HG02885 (cell line): ENCODE measurements at regions not wholly inside any gene's neighbourhood (a gene's known extent, or its start where the extent isn't known, plus 50 kb on each side); places are given as distances from the start of the nearest gene placed in this dataset.
"Not testable (repeated sequence)": the region's sequence is repeated elsewhere in the genome, so short reads cannot be mapped to it uniquely, and the experiment has no call there.

Experiments
- ATAC-seq: cut with Tn5 transposase; IDR thresholded peaks from one replicate; pipeline ENCODE4 v1.9.1; 2021; ENCODE audit warnings: mild to moderate bottlenecking; ENCODE audit not compliant: unreplicated experiment, poor library complexity

DNA sequence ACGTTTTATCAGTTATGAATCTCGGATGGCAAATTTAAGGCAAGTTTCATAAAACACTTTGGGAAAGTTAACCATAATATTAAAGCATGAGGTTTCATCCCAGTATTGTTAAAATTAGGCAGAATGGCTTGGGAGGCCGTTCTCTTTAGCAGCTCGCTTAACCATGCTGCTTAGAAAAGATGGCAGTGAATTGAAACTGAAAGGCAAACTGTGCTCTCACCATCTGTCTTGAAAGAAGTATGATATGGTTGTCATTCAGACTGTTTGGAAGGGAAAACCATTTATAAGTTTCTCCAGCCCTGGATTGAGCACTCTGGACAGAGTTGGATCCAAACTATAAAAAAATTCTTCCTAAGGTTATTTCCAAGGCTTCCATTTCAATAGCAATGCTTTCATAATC, 332.3 kb upstream of the SUCLG2 start:
- no peak for ATAC-seq

GRCh38 chr3:67983166-67983565, 328.8 kb upstream of the SUCLG2 start:
- no peak for ATAC-seq

- no peak for ATAC-seq
Measured at GRCh38 chr3:67981077-67981476, 326.7 kb upstream of the SUCLG2 start.

DNA sequence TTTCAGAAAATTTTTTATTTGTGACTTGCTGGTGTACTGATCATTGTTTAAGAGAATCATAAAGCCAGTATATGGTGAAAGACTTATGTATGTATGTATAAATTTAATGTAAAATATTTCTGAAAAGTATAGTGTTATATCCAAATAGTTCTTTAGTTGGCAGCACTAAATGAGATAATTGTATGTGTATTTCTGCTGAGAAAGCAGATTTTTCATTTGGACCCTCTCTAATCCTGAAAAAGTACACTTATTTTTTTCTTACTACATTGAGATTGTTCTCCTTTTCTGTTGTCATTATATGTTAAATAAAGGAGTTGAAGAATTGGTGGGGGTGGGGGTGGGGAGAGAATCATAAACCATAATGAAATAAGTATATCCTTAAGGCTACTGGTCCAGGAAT, 324.9 kb upstream of the SUCLG2 start:
- ATAC-seq, result no peak

DNA sequence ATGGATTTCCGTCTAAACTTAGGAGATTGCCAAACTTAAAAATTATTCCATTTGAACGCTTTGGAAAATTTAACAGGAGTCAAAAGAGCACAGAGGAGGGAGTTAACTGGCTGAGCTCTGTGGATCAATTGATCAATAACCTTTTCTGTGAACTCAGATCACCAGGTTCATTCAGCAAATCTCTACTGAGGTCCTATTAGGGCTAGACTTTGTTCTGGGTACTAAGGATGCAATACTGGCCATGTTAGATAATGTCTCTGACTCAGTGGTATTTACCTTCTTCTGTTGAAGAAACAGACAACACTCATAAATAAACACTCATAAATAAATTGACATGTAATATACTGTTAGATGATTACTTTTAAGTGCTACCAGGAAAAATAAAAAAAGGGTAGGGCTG, 323.4 kb upstream of the SUCLG2 start:
- ATAC-seq, result no peak

- ATAC-seq, result no peak
Measured at GRCh38 chr3:67976663-67977062, 322.3 kb upstream of the SUCLG2 start.

DNA sequence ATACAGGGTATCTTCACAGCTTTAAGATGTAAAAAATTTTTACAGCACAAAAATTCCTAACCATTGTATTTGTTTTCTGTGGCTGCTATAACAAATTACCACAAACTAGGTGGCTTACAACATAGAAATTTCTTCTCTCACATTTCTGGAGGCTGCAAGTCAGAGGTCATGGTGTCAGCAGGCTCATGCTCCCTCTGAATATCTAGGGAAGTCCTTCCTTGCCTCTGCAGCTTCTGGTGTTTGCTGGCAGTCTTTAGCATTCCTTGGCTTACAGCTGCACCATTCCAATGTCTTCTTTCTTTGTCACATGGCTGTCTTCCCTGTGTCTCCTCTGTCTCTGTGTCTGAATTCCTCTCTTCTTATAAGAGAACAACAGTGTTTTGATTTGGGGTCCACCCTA, 310.2 kb upstream of the SUCLG2 start:
- no peak for ATAC-seq

DNA sequence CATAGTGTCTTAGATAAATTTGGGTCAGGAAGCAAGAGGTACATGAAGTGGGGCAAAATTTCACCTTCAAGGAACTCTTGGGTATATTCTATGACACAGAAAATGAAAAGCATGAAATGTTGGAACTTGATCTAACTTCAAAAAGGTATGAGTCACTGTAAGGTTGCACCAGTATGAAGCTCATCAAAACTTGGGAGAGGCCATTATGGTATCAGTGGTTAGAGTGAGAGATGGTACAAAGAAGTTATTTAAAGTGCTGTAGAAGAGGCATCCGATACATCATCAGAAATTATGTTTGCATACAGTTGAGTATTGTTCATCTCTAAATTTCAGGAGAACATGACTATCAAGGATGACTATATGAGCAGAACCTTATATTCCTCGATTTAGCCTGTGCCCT, 302.9 kb upstream of the SUCLG2 start:
- ATAC-seq, result no peak

DNA sequence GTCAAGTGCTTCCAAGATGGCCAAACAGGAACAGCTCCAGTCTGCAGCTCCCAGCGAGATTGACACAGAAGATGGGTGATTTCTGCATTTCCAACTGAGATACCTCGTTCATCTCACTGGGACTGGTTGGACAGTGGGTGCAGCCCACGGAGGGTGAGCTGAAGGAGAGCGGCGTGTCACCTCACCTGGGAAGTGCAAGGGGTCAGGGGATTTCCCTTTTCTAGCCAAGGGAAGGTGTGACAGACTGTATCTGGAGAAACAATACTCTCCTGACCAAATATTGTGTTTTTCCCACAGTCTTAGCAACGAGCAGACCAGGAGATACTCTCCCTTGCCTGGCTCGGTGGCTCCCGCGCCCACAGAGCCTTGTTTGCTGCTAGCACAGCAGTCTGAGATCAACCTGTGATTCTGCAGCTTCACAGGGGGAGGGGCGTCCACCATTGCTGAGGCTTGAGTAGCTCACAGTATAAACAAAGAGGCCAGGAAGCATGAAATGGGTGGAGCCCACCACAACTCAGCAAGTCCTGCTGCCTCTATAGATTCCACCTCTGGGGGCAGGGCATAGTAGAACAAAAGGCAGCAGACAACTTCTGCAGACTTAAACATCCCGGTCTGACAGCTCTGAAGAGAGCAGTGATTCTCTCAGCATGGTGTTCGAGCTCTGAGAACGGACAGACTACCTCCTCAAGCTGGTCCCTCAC, 293.5 kb upstream of the SUCLG2 start:
- ATAC-seq, result no peak

DNA sequence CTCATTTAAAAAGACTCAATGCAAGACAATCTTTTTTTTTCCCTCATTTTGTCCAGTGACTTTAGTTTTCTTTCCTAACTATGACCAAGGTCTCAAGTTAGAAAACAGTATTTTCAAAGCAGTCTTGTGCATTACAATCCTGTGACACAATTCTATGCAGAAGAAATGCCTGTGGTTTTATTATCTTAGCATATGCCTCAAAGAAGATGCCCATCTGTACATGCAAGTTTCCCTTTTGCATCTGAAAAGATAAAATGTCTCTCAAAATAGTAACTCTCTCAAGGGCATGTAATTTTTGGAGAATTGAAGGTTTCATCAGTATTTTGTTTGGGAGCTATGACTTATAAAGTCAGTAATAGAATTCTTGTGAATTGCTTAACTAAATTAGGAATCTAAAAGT, 292.0 kb upstream of the SUCLG2 start:
- ATAC-seq, result no peak

DNA sequence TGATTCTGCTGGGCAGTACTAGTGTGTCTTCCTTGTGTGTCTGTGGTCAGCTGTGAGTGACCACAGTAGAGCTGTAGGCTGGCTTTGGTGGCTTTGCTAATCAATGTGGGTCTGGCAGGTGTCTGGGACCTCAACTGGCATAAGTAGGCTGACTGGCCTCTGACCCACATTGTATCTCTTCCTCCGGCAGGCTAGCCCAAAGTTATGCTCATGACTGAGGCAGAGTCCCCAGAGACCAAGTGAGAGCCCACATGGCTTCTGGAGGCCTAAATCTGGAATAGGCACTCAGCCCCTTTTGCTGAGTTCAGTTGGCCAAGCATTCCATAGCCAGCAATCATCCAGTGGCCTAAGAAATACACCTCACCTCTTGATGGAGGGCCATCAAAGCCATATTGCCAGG, 289.1 kb upstream of the SUCLG2 start:
- ATAC-seq, result no peak

DNA sequence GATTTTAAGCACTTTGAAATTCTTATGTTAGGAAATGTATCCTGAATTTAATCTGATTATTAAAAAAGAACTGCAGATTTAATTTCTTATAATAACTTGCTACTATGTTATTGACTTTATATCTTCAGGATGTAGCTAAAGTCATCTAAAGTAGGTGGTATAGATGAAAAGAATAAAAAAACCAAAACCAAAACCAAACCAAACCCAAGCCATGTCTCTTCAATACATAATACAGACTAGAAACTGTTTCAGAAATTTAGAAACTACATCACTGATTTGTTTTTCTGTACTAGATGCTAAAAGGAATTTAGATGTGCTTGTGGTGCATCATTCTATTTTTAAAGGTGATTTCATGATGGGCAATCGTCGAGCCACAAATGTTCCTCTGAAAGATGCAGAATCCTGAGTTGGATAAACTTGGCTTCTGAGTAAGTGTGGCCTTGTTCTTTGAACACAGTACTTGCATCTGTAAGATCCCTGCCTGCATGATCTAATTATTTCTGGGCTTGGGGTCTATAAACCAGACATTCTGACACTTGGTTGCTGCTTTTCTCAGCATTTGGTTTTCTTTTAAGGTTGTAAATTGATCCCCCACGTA, 287.1 kb upstream of the SUCLG2 start:
- no peak for ATAC-seq

DNA sequence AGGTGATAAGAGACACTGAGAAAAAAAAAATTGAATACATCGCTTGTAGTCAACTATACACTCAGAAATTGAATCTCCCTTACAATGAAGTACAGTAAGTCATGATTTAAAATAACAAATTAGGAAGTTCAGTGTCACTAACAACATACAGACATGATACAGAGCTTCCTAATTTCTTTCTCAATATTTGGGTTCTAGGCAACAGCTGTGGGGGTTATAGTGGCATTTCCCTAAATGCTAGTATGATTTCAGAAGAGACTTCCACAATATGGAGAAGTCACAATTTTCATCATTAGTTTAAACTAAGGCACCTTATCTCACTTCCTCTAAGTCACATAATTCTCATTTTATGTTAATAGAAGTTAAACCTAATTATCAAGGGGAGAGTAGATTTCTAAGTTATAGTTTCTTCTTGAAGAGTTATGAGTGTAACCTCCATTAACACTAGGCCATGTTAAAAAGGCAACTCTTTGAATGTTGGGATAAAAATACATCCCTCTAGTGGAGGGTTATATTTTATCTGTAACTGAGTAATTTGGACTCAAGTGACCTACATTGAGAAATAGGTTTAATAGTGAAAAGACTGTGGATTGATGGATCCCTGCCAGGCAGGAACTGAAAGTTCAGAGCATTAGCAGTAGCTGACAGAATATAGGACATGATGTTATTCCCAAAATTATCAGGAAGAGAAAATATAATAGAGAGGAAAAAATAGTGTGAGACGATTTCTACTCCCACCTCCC, 286.0 kb upstream of the SUCLG2 start:
- ATAC-seq, result no peak

DNA sequence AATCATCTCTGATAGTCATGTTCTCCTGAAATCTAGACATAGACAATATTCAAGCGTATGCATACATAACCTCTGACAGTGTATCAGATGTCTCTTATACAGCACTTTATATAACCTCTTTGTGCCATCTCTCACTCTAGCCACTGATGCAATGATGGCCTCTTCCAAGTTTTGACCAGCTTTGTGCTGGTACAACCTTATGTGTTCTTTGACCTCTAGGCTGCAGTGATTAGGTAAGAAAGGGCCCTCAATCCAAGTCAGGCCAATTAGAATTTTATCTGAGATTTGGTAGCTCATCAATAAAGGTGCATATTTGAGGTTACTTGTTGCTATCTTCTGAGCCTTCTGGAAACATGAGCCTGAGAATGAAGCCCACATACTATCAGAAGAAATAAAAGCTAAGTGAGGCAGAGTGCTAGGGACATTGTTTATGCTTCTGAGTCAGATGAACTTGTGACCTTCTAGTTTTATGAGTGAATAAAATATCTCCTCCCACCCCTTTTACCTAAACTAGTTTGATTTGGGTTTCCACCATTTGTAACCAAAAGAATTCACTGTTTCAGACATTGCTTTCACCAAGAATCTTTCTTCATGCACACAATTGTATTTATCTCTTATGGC, 283.2 kb upstream of the SUCLG2 start:
- no peak for ATAC-seq

GRCh38 chr3:67930394-67930793, 276.0 kb upstream of the SUCLG2 start:
- not testable (repeated sequence) for ATAC-seq

DNA sequence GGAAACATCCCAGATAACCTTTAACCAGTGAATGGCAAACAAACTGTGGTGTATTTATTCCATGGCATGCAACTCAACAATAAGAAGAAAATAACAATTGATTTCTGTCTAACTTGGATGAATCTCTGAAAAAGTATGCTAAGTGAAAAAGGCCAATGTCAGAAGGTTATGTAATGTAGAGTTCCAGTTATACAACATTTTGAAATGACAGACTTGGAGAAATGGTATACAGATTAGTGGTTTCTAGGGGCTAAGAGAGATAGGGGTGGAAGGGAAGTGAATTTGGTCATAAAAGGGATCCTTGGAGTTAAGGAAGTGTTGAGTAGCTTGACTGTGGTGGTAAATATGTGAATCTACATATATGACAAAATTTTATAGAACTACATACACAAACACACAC, 269.4 kb upstream of the SUCLG2 start:
- no peak for ATAC-seq

DNA sequence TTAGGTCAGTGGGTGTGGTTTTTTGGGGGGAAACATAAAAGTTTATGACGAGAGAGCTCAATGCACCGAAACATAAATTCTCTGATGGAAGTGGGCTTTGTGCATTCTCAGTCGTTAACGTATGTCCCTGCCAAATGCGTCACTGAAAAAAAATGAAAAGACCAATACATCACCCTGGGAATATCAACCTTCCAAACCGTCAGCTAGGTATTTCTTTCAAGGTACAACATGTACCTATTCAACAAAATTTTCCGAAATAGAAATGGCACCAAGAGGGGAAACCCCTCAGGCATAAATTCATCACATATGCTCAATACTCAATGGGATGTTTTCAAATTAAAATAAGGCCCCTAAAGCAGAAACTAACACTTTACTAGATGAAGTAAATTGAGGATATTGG, 266.6 kb upstream of the SUCLG2 start:
- ATAC-seq, result no peak

- ATAC-seq, result no peak
Measured at GRCh38 chr3:67920311-67920710, 265.9 kb upstream of the SUCLG2 start.

DNA sequence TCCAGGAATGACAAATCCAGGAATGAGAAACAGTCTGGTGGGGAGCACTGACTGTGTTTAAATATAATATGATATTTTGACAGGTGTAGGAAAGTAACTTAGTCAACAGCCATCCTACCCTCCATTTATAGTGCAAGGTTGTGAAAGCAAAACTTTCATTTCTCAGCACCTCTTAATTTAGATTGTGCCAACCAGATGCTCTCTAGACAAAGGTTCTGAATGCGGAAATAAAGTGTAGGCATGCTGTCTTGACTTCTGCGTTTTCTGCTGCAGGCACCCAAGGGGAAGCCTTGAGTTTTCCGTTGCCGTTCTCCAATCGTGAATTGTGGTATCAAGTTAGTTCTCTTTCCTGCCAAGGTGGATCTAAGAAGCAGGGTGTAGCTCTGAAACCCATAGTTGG, 261.9 kb upstream of the SUCLG2 start:
- no peak for ATAC-seq

DNA sequence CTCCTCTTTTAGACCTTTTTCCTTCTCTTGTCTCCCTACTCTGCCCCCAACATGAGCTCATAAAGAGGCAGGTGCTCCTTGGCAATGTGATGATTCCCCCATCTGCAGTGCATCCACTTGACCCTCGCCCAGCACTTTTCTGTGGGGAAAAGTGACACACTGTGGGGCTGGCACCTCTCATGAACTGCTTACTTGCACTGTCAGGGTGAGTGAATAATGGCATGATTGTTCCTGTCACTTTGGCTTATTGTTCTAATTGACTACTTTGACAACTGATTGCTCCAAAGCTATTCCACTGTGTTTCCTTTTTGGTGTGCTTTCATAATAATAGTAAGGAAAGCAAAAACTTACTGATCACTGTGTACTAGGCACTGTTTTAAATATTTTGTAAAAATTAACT, 253.3 kb upstream of the SUCLG2 start:
- no peak for ATAC-seq

- ATAC-seq, result no peak
Measured at GRCh38 chr3:67906261-67906660, 251.8 kb upstream of the SUCLG2 start.
